NT2/D1 (cell line): ENCODE measurements at regions not wholly inside any gene's neighbourhood (a gene's known extent, or its start where the extent isn't known, plus 50 kb on each side); places are given as distances from the start of the nearest gene placed in this dataset.

Experiments used
- DNase-seq: peaks from one replicate; pipeline ENCODE4 v3.0.0-alpha.2; 2011; ENCODE audit warnings: low read depth, low spot score
- H3K27me3 ChIP-seq: 2 replicates; pipeline ENCODE4 v1.6.0; 2011; ENCODE audit warnings: mild to moderate bottlenecking; ENCODE audit not compliant: insufficient read length, insufficient read depth
- H3K36me3 ChIP-seq: 2 replicates; pipeline ENCODE4 v1.6.1; 2011; ENCODE audit warnings: mild to moderate bottlenecking, low read length, mixed read lengths; ENCODE audit not compliant: insufficient read depth, insufficient read length
- H3K4me1 ChIP-seq: 2 replicates; pipeline ENCODE4 v1.5.1; 2011; ENCODE audit not compliant: insufficient read depth, insufficient read length
- H3K4me3 ChIP-seq: 2 replicates; pipeline ENCODE4 v1.5.1; 2011; ENCODE audit warnings: low read depth; ENCODE audit not compliant: insufficient read length
- H3K9ac ChIP-seq: 2 replicates; pipeline ENCODE4 v1.6.0; 2011; ENCODE audit warnings: low read depth; ENCODE audit not compliant: insufficient read length
- H3K9me3 ChIP-seq: 2 replicates; pipeline ENCODE4 v1.5.1; 2011; ENCODE audit warnings: mild to moderate bottlenecking, low read length; ENCODE audit not compliant: insufficient read depth
- SUZ12 ChIP-seq: IDR thresholded peaks from 2 replicates; pipeline ENCODE4 v1.6.1; 2011; ENCODE audit not compliant: insufficient read length, insufficient read depth; ENCODE audit errors: extremely low read depth
- YY1 ChIP-seq: IDR thresholded peaks from 2 replicates; pipeline ENCODE4 v1.6.1; 2011; ENCODE audit not compliant: insufficient read length, insufficient read depth
- ZNF274 ChIP-seq: IDR thresholded peaks from 2 replicates; pipeline ENCODE4 v1.6.1; 2011; ENCODE audit warnings: mild to moderate bottlenecking, low read depth, low read length

DNA sequence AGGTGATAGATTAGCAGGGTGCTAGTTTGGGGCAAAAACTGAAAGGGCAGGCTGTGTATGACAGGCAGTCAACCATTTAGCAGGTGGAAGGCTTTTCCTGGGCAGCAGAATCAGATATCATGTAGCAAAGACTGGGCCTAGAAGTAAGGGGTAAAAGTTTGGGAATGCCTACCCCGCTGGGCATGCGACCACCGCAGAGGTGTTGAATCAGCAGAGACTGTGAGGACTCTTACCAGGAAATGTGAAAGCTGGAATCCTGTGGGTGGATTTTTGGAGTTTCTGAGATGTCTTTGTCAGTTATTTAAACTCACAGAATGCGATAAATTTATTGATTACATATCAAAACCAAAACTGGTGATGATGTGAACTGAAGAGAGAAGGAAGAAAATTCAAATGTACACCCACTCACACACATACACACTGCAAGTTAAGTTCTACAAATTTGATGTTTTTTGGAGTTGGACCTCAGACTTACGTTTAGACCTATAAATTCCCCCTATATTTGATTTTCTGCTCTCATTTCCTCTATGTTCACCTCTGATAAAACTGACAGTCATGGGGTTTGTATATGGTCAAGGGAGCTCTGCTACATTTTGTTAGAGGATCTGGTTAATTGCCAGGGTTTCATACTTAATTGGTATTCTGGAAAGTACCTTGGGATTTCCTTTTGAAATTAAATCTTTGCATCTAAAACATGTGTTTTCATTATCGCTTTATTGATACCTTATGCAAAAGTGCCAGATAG is 333.6 kb downstream of the CSNK1G3 start:
- no peaks in the 10 kb centered on the region for H3K27me3 ChIP-seq
- H3K4me1 ChIP-seq, result no peaks in the 10 kb centered on the region
- no peak for DNase-seq
- TF ChIP-seq ZNF274 (no peak), YY1 (no peak), SUZ12 (no peak)
- no peaks in the 10 kb centered on the region for H3K36me3 ChIP-seq
- H3K9me3 ChIP-seq, result no peaks in the 10 kb centered on the region
- H3K9ac ChIP-seq, result no peak overlapping the region
- no peak overlapping the region for H3K4me3 ChIP-seq

DNA sequence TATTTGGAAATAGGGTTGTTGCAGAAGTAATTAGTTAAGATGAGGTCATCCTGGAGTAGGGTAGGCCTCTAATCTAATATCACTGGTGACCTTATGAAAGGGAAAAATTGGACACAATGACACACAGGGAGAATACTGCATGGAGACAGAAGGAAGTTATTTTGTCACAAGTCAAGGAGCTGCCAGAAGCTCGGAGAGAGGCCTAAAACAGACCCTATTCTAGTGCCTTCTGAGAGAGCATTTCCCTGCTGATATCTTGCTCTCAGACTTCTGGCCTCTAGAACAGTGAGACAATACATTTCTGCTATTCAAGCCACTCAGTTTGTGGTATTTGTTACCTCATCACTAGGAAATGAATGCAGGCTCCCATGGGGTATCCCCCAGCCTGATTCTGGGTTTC is 332.9 kb downstream of the CSNK1G3 start:
- Histone ChIP-seq H3K4me1 (no peaks in the 10 kb centered on the region), H3K9me3 (no peaks in the 10 kb centered on the region), H3K27me3 (no peaks in the 10 kb centered on the region), H3K4me3 (no peak overlapping the region), H3K36me3 (no peaks in the 10 kb centered on the region), H3K9ac (no peak overlapping the region)
- no peak for TF ChIP-seq SUZ12
- no peak for TF ChIP-seq YY1
- no peak for TF ChIP-seq ZNF274
- DNase-seq, result no peak

- Histone ChIP-seq H3K36me3 (no peaks in the 10 kb centered on the region), H3K9me3 (no peaks in the 10 kb centered on the region), H3K27me3 (no peaks in the 10 kb centered on the region), H3K4me1 (peaks cover 2% of the 10 kb centered on the region), H3K9ac (no peak overlapping the region), H3K4me3 (no peak overlapping the region)
- DNase-seq, result no peak
- no peak for TF ChIP-seq SUZ12
Observed at GRCh38 chr5:123835421-123835820, 323.4 kb downstream of the CSNK1G3 start.

DNA sequence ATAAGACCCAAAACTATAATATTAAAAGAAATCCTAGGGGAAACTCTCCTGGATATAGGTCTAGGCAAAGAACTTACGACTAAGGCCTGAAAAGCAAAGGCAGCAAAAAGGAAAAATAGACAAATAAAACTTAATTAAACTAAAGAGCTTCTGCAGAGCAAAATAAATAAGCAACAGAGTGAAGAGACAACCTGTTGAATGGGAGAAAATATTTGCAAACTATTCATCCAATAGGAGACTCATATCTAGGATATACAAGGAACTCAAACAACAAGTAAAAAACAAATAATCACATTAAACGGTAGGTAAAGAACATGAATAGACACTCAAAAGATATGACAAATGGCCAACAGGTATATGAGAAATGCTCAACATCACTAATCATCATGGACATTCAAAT is 318.6 kb downstream of the CSNK1G3 start:
- no peak overlapping the region for H3K4me3 ChIP-seq
- no peaks in the 10 kb centered on the region for H3K9me3 ChIP-seq
- no peaks in the 10 kb centered on the region for H3K27me3 ChIP-seq
- DNase-seq, result no peak
- no peaks in the 10 kb centered on the region for H3K4me1 ChIP-seq
- H3K9ac ChIP-seq, result no peak overlapping the region
- no peaks in the 10 kb centered on the region for H3K36me3 ChIP-seq
- no peak for TF ChIP-seq ZNF274

- no peak for DNase-seq
- no peak for TF ChIP-seq YY1
- no peak for TF ChIP-seq ZNF274
- no peak for TF ChIP-seq SUZ12
- Histone ChIP-seq H3K4me3 (no peak overlapping the region), H3K4me1 (no peaks in the 10 kb centered on the region), H3K9ac (no peak overlapping the region), H3K9me3 (no peaks in the 10 kb centered on the region), H3K27me3 (no peaks in the 10 kb centered on the region), H3K36me3 (no peaks in the 10 kb centered on the region)
Observed at GRCh38 chr5:123827811-123828210, 315.8 kb downstream of the CSNK1G3 start.

DNA sequence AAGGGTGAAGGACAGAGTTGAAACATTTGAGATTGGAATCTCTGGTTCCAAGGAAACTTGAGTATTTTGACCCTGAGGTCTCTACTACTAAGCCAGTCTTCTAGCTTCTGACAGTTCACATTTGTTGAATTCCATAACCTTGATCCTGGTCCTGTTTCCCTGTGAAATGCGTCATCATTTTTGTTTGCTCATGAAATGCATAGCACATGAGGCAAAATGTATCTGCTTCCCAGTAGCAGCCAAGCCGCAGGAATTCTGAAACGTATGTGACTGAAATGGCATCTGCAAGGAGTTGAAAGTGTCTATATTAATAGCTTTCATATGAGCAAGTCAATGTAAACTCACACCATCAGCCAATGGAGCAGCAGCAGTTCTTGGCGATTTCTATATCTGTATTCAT is 307.9 kb downstream of the CSNK1G3 start:
- H3K4me3 ChIP-seq, result no peak overlapping the region
- no peaks in the 10 kb centered on the region for H3K4me1 ChIP-seq
- no peaks in the 10 kb centered on the region for H3K27me3 ChIP-seq
- DNase-seq, result no peak
- H3K9ac ChIP-seq, result no peak overlapping the region
- TF ChIP-seq SUZ12, result no peak
- TF ChIP-seq YY1, result no peak
- TF ChIP-seq ZNF274, result no peak
- H3K9me3 ChIP-seq, result no peaks in the 10 kb centered on the region
- no peaks in the 10 kb centered on the region for H3K36me3 ChIP-seq

DNA sequence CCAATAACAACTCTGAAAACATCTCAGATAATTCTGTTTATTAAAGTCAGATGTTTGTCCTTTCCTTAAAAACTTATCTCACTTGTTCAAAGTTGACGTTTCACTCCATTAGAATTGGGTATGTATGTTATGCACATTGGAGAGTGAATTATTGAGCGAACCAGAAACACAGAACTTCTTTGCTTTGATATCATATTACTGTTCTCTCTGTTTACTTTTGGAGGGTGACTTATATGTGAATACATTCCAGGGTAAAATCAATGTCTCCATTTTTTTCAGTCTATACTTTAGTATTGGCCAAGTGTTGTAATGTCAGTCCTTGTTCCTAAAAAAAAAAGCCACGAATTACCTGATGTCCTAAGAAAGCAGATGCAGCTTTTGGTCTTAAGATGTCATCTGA is 307.4 kb downstream of the CSNK1G3 start:
- Histone ChIP-seq H3K9ac (no peak overlapping the region), H3K4me3 (no peak overlapping the region), H3K27me3 (no peaks in the 10 kb centered on the region), H3K36me3 (no peaks in the 10 kb centered on the region), H3K4me1 (no peaks in the 10 kb centered on the region), H3K9me3 (no peaks in the 10 kb centered on the region)
- no peak for TF ChIP-seq ZNF274
- no peak for TF ChIP-seq YY1
- TF ChIP-seq SUZ12, result no peak
- no peak for DNase-seq

GRCh38 chr5:123817267-123817666 is 305.3 kb downstream of the CSNK1G3 start:
- DNase-seq, result no peak
- H3K4me3 ChIP-seq, result no peak overlapping the region
- TF ChIP-seq ZNF274, result no peak
- no peak for TF ChIP-seq YY1
- no peak for TF ChIP-seq SUZ12
- no peaks in the 10 kb centered on the region for H3K27me3 ChIP-seq
- H3K4me1 ChIP-seq, result no peaks in the 10 kb centered on the region
- no peak overlapping the region for H3K9ac ChIP-seq
- no peaks in the 10 kb centered on the region for H3K36me3 ChIP-seq
- no peaks in the 10 kb centered on the region for H3K9me3 ChIP-seq
